Osteocyte (in vitro differentiated cells): ENCODE measurements at regions not wholly inside any gene's neighbourhood (a gene's known extent, or its start where the extent isn't known, plus 50 kb on each side); places are given as distances from the start of the nearest gene placed in this dataset.

Experiments
- DNase-seq: peaks from one replicate; pipeline ENCODE4 v3.0.0; 2021; ENCODE audit warnings: mixed read lengths; ENCODE audit not compliant: unreplicated experiment; ENCODE audit errors: extremely low spot score
- H3K27ac Mint-ChIP-seq: one replicate; pipeline ENCODE4 v1.8.0; 2021; ENCODE audit warnings: mild to moderate bottlenecking, mixed read lengths; ENCODE audit not compliant: unreplicated experiment
- H3K27me3 Mint-ChIP-seq: one replicate; pipeline ENCODE4 v1.8.0; 2021; ENCODE audit warnings: mixed read lengths; ENCODE audit not compliant: unreplicated experiment
- H3K36me3 Mint-ChIP-seq: one replicate; pipeline ENCODE4 v1.8.0; 2021; ENCODE audit warnings: mixed read lengths; ENCODE audit not compliant: unreplicated experiment
- H3K4me1 Mint-ChIP-seq: one replicate; pipeline ENCODE4 v1.8.0; 2021; ENCODE audit warnings: mixed read lengths; ENCODE audit not compliant: unreplicated experiment
- H3K4me3 Mint-ChIP-seq: one replicate; pipeline ENCODE4 v1.8.0; 2021; ENCODE audit warnings: mild to moderate bottlenecking, moderate library complexity, mixed read lengths; ENCODE audit not compliant: unreplicated experiment
- H3K9me3 Mint-ChIP-seq: one replicate; pipeline ENCODE4 v1.8.0; 2021; ENCODE audit warnings: mixed read lengths; ENCODE audit not compliant: unreplicated experiment
- CTCF ChIP-seq: fragments of 200-600 bp; sonication (generic); IDR thresholded peaks from 2 replicates; pipeline ENCODE4 v1.5.0; 2021; ENCODE audit warnings: antibody characterized with exemption, mild to moderate bottlenecking, moderate library complexity

DNA sequence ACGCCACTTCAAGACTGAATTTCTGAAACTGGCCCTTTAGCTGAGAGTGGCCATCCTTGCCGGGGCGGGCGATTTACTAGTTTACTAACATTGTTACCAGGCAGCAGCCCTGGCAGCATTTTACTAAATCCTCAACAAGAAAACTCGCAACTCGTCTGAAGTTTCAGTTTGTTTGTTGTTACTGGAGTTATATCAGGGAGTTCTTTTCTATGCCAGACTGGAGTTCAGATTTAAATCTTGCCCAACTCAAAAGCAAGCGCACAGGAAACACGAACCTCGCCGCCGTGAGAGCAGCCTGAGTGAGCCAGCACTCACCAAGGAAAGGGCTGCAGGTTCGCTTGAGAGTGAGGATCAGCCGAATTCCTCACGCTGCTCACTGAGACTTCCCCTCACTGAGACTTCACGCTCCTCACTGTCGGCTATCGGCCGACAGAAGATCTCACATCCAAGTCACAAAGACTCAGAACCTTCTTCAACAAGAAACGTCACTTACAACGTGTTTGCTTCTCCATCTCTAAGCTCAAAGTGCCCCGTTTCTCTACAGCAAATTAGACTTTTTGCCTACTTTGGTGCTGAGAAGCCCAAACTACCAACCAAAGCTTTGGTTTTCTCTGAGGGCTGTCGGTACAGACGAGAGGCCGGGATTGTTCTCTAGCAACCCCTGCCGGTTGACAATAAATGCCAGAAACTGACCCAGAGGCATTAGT, 78.9 kb downstream of the OLIG3 start:
- H3K9me3 Mint-ChIP-seq: no peaks in the 10 kb centered on the region
- H3K4me3 Mint-ChIP-seq: peak overlapping the region; percentile 60
- DNase-seq: no peak
- no peak overlapping the region for H3K27ac Mint-ChIP-seq
- peaks cover 7% of the 10 kb centered on the region for H3K4me1 Mint-ChIP-seq
- TF ChIP-seq CTCF: peak; percentile 54
- H3K27me3 Mint-ChIP-seq: peaks cover 37% of the 10 kb centered on the region
- H3K36me3 Mint-ChIP-seq: no peaks in the 10 kb centered on the region

GRCh38 chr6:137414599-137414998, 79.6 kb downstream of the OLIG3 start:
- Mint-ChIP-seq H3K27me3 (peaks cover 39% of the 10 kb centered on the region), H3K27ac (no peak overlapping the region), H3K4me1 (peaks cover 7% of the 10 kb centered on the region), H3K36me3 (no peaks in the 10 kb centered on the region), H3K9me3 (no peaks in the 10 kb centered on the region), H3K4me3 (no peak overlapping the region)
- DNase-seq: no peak
- no peak for TF ChIP-seq CTCF

GRCh38 chr6:137413482-137413881, 80.7 kb downstream of the OLIG3 start:
- H3K27ac Mint-ChIP-seq: no peak overlapping the region
- H3K27me3 Mint-ChIP-seq: peaks cover 39% of the 10 kb centered on the region
- peaks cover 7% of the 10 kb centered on the region for H3K4me1 Mint-ChIP-seq
- TF ChIP-seq CTCF: no peak
- no peak overlapping the region for H3K4me3 Mint-ChIP-seq
- no peaks in the 10 kb centered on the region for H3K9me3 Mint-ChIP-seq
- H3K36me3 Mint-ChIP-seq: no peaks in the 10 kb centered on the region
- no peak for DNase-seq

- Mint-ChIP-seq H3K27ac (no peak overlapping the region), H3K4me3 (no peak overlapping the region), H3K4me1 (peaks cover 7% of the 10 kb centered on the region), H3K27me3 (peaks cover 37% of the 10 kb centered on the region), H3K9me3 (no peaks in the 10 kb centered on the region), H3K36me3 (no peaks in the 10 kb centered on the region)
- DNase-seq: no peak
- TF ChIP-seq CTCF: no peak
Observed at GRCh38 chr6:137412562-137412961, 81.6 kb downstream of the OLIG3 start.

- no peaks in the 10 kb centered on the region for H3K4me1 Mint-ChIP-seq
- no peak for TF ChIP-seq CTCF
- no peaks in the 10 kb centered on the region for H3K9me3 Mint-ChIP-seq
- no peak overlapping the region for H3K4me3 Mint-ChIP-seq
- H3K36me3 Mint-ChIP-seq: no peaks in the 10 kb centered on the region
- no peak for DNase-seq
- H3K27ac Mint-ChIP-seq: no peak overlapping the region
- peaks cover 28% of the 10 kb centered on the region for H3K27me3 Mint-ChIP-seq
Observed at GRCh38 chr6:137409266-137409777, 84.9 kb downstream of the OLIG3 start.
